Sigmoid colon (tissue), 6 donors: ENCODE measurements at regions not wholly inside any gene's neighbourhood (a gene's known extent, or its start where the extent isn't known, plus 50 kb on each side); places are given as distances from the start of the nearest gene placed in this dataset.

Experiments used
- DNase-seq: peaks from one replicate; pipeline ENCODE4 v3.0.0-alpha.2; 2019
- H3K27ac ChIP-seq, 4 donors: fragments of 200-600 bp; sonication (generic); one replicate each; pipeline ENCODE4 v1.5.1; 2016 to 2019; ENCODE audit warnings: mild to moderate bottlenecking in 1 of 4
- H3K27me3 ChIP-seq, 3 donors: fragments of 200-600 bp; sonication (generic); one replicate each; pipeline ENCODE4 v1.5.1; 2019; ENCODE audit warnings: mild to moderate bottlenecking in 1 of 3
- H3K36me3 ChIP-seq, 4 donors: fragments of 200-600 bp; sonication (generic); one replicate each; pipeline ENCODE4 v1.5.1; 2016 to 2019
- H3K4me1 ChIP-seq, 4 donors: fragments of 200-600 bp; sonication (generic); one replicate each; pipeline ENCODE4 v1.5.1; 2017 to 2019
- H3K4me3 ChIP-seq, 4 donors: fragments of 200-600 bp; sonication (generic); one replicate each; pipeline ENCODE4 v1.5.1; 2017 to 2019; ENCODE audit warnings: mild to moderate bottlenecking in 2 of 4, moderate library complexity in 1 of 4
- H3K9me3 ChIP-seq, 4 donors: fragments of 200-600 bp in 3 of 4; sonication (generic) in 3 of 4; one replicate each; pipeline versions ENCODE4 v1.5.1 to v1.6.1; 2013 to 2019
- EP300 ChIP-seq, 4 donors: sonication (generic); formaldehyde crosslinking; IDR thresholded peaks; one replicate each; pipeline ENCODE4 v1.6.1; 2017; ENCODE audit warnings: antibody characterized with exemption in 4 of 4
- POLR2A ChIP-seq, 2 donors: fragments of 450-650 bp; IDR thresholded peaks; one replicate each; pipeline ENCODE4 v1.6.1; 2016; ENCODE audit warnings: antibody characterized with exemption in 2 of 2, mild to moderate bottlenecking in 2 of 2, moderate library complexity in 2 of 2
- POLR2AphosphoS5 ChIP-seq, 4 donors: sonication (generic); formaldehyde crosslinking; IDR thresholded peaks; one replicate each; pipeline ENCODE4 v1.6.1; 2017; ENCODE audit warnings: antibody characterized with exemption in 4 of 4
- WGBS, 2 donors: extraction: QIAGEN DNeasy Blood & Tissue Kit; methylation state at CpG; one replicate each; pipeline ENCODE4 v1.1.7; 2013; 5-methylcytosine and 5-hydroxymethylcytosine counted together
- intact Hi-C: fragments of 100-400 bp; cut with DNase I; formaldehyde crosslinking; loops from one replicate; pipeline ENCODE4 v1.15.1; 2023
- TF ChIP-seq, protein P1 (sequence below), 4 experiments: fragments of 450-650 bp in 3 of 4; fragments of 200-600 bp in 1 of 4; IDR thresholded peaks; one replicate each; pipeline ENCODE4 v1.5.1; 2016 to 2019; ENCODE audit warnings: antibody characterized with exemption in 4 of 4, mild to moderate bottlenecking in 3 of 4, moderate library complexity in 2 of 4
- donor health status: healthy with polysubstance abuse.
- donor health status: healthy.

DNA sequence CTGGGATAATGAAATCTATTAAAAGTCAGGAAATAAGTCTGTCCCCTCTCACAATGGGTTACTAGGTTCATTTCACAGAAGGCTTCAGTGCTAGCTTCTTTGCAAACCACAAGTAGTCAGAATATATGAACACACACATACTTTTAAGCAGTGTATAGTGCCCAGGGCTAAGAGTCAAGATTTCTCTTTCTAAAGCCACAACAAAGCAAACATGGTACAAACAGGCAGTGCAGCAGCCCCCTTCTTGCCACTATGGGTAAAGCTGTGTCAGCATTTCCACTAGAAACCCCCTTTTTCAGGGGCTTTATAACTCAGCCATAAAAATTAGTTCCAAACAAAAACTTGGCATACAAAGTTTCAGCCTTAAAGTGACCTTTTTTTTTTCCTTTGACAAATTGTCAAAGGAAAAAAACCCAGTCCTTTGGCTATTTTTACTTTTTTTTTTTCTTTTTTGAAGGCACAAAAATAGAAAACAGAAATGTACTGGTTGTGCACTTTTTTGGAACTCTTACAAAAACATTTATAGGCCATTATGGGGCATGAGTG, 315.4 kb downstream of the LMO4 start:
- Histone ChIP-seq H3K9me3 (no peaks in the 10 kb centered on the region), H3K4me3 (no peak overlapping the region), H3K27me3 (no peaks in the 10 kb centered on the region), H3K4me1 (peaks cover 0 to 19% (median 13%) of the 10 kb centered on the region in 4 donors), H3K36me3 (no peaks in the 10 kb centered on the region), H3K27ac (peak overlapping the region in 2 of 4 donors; percentile 34 to 62)
- intact Hi-C loops = no loop called here
- no peak for DNase-seq
- TF ChIP-seq, protein P1, sequence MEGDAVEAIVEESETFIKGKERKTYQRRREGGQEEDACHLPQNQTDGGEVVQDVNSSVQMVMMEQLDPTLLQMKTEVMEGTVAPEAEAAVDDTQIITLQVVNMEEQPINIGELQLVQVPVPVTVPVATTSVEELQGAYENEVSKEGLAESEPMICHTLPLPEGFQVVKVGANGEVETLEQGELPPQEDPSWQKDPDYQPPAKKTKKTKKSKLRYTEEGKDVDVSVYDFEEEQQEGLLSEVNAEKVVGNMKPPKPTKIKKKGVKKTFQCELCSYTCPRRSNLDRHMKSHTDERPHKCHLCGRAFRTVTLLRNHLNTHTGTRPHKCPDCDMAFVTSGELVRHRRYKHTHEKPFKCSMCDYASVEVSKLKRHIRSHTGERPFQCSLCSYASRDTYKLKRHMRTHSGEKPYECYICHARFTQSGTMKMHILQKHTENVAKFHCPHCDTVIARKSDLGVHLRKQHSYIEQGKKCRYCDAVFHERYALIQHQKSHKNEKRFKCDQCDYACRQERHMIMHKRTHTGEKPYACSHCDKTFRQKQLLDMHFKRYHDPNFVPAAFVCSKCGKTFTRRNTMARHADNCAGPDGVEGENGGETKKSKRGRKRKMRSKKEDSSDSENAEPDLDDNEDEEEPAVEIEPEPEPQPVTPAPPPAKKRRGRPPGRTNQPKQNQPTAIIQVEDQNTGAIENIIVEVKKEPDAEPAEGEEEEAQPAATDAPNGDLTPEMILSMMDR (IDR thresholded peaks at IDR 0.05) = no peak
- TF ChIP-seq POLR2A (IDR thresholded peaks at IDR 0.05) (no peak), POLR2AphosphoS5 (IDR thresholded peaks at IDR 0.05) (no peak), EP300 (IDR thresholded peaks at IDR 0.05) (no peak)

- Histone ChIP-seq H3K36me3 (no peaks in the 10 kb centered on the region), H3K27ac (peak overlapping the region in 3 of 4 donors; percentile 8 to 62 (median 34)), H3K4me3 (no peak overlapping the region), H3K4me1 (peaks cover 0 to 19% (median 13%) of the 10 kb centered on the region in 4 donors), H3K27me3 (no peaks in the 10 kb centered on the region), H3K9me3 (no peaks in the 10 kb centered on the region)
- TF ChIP-seq, protein P1 (IDR thresholded peaks at IDR 0.05) = no peak
- TF ChIP-seq POLR2AphosphoS5 (IDR thresholded peaks at IDR 0.05) (peak; percentile 19 to 69 (median 34)), EP300 (IDR thresholded peaks at IDR 0.05) (peak in 3 of 4 donors; percentile 12 to 45 (median 28)), POLR2A (IDR thresholded peaks at IDR 0.05) (no peak)
- WGBS, 2 donors = 77 to 79% methylated on average over 7 of the region's 7 CpGs
- intact Hi-C loops = no loop called here
- no peak for DNase-seq
These were observed 316.0 kb downstream of the LMO4 start for GRCh38 chr1:87644579-87645190.

DNA sequence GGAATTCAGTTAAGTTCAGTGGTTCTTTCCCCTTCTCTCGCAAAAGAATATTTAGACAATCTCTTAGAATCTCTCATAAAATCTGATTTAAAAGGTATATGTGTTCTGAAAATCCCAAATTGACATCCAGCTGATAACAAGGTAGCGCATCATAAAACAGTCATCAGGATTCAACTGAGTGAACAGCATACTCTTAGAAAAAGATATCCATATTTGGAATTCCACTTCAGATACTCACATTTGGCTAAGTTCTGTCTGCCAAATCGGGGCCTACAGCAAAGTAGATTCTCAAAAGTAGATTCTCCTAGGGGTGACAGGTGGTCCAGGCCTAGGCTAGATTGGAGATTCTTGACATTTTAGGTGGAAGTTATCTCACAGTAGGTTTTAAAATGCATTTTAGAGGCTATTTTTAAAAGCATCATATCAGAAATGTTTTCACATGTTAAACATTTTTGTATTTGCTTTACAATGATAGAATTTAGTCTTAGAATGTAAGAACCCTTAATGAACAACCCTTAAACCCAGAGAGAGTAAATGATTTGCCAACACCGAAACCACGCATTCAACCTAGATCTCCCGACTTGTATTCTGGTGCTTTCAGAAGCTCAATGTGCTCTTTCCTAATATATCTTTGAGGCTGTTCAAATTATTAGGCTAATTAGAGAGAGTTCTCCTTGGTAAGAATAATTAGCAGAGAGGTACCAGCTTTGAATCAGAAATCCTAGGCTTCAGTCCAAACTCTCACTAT, 318.9 kb downstream of the LMO4 start:
- Histone ChIP-seq H3K4me3 (no peak overlapping the region), H3K27me3 (no peaks in the 10 kb centered on the region), H3K4me1 (peaks cover 0 to 19% (median 13%) of the 10 kb centered on the region in 4 donors), H3K9me3 (no peaks in the 10 kb centered on the region), H3K27ac (no peak overlapping the region), H3K36me3 (no peaks in the 10 kb centered on the region)
- 96% methylated on average over 6 of the region's 6 CpGs for WGBS, 2 donors
- TF ChIP-seq EP300 (IDR thresholded peaks at IDR 0.05) = no peak
- TF ChIP-seq POLR2AphosphoS5 (IDR thresholded peaks at IDR 0.05) = no peak
- TF ChIP-seq, protein P1 (IDR thresholded peaks at IDR 0.05) = no peak
- TF ChIP-seq POLR2A (IDR thresholded peaks at IDR 0.05) = no peak
- intact Hi-C loops = no loop called here
- no peak for DNase-seq

DNA sequence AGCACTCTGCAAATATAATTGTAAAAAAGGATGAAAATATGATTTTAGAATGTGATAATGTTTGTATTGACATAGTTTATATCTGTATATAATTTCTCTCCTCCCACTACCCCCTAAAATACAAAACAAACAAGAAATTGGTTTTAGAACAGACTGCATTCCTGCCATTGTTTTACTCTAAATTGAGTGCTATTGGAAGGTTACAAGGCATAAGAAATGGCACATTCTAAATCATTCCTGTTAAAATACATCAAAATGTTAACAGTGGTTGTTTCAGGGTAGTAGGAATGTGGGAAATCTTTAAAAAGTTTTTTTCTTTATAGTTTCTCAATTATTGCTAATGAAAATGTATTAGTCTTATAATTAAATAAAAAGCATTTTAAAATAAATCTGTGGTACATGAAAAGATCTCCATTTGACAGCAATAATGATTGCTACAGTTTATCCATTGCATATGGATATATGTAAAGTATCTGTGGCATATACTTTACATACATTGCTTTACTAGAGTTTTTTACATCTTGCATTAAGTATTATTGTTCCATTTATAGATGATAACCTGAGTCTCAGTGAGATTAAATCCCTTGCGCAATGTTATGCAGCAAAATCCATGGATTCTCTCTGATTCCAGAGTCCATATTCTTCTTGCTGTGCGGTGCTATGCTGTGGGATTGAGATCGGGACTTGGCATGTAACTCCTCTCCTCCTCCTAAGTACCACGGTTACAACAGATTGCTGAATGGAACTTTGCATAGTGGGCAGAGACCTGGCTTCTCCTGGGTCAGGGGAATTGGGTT, 319.8 kb downstream of the LMO4 start:
- no peak overlapping the region for H3K4me3 ChIP-seq
- H3K27me3 ChIP-seq = no peaks in the 10 kb centered on the region
- no peaks in the 10 kb centered on the region for H3K9me3 ChIP-seq
- no peak for DNase-seq
- no peaks in the 10 kb centered on the region for H3K36me3 ChIP-seq
- no peak overlapping the region for H3K27ac ChIP-seq
- intact Hi-C loops = no loop called here
- 91 to 93% methylated on average over 4 of the region's 4 CpGs for WGBS, 2 donors
- H3K4me1 ChIP-seq = peaks cover 0 to 17% (median 13%) of the 10 kb centered on the region in 4 donors
- TF ChIP-seq POLR2AphosphoS5 (IDR thresholded peaks at IDR 0.05) = no peak
- TF ChIP-seq, protein P1 (IDR thresholded peaks at IDR 0.05) = no peak
- TF ChIP-seq EP300 (IDR thresholded peaks at IDR 0.05) = no peak
- no peak for TF ChIP-seq POLR2A (IDR thresholded peaks at IDR 0.05)
